ENCODE measurements at regions not wholly inside any gene's neighbourhood (a gene's known extent, or its start where the extent isn't known, plus 50 kb on each side); places are given as distances from the start of the nearest gene placed in this dataset.

DNA sequence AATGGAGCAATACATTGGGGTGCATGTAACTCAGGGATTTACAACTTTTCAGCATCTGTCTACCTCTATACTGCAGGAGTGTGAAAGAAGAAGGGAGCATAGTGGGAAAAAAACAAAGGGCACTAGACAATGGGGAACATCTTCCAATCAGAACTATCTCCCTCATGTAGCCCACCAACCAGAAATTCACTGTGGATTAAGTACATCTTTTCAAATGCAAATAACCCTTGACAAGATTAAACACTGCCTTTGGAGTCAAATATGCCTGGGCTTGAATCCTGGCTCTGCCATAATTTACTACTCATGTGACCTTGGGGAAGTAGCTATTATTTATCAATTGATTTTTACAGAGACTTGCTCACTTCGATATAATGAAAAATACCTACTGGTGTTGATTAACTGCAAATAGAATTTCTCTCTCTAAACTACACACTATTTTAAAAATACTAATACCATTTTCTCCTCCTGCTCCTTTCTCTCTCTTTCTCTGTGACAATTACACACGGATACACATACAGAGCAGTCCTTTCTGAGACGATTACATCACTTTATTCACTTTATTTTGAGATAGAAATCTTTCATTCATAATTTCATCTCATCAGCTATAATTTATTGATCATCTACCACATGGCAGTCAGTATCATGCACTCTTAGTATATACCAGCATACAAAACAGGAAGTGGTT lies 783.7 kb downstream of the FRK start:
- no peak for TF ChIP-seq SUZ12 (IDR thresholded peaks at IDR 0.05; ENCODE audit: extremely low read depth, insufficient read depth, insufficient read length)
- TF ChIP-seq ZNF274 (IDR thresholded peaks at IDR 0.05; ENCODE audit: low read depth, low read length), result no peak
- no peak for TF ChIP-seq YY1 (IDR thresholded peaks at IDR 0.05; ENCODE audit: insufficient read depth, insufficient read length)
